Activated CD4-positive, alpha-beta memory T cell treated with anti-CD3 and anti-CD28 coated beads, Interleukin-2, amount 10 ng/mL, durations not matched to agents 7 days and 5 days (primary cell): ENCODE measurements at regions not wholly inside any gene's neighbourhood (a gene's known extent, or its start where the extent isn't known, plus 50 kb on each side); places are given as distances from the start of the nearest gene placed in this dataset.

Experiments
- CTCF ChIA-PET: fragments of 350-600 bp; sonication (Branson Sonifier 250); formaldehyde crosslinking; loops from one replicate; lab custom pipeline; 2021; ENCODE audit warnings: antibody characterized with exemption, inconsistent platforms; lab: Charles Lee
- POLR2A ChIA-PET: fragments of 350-600 bp; sonication (Branson Sonifier 250); formaldehyde crosslinking; loops from one replicate; lab custom pipeline; 2021; ENCODE audit warnings: antibody characterized with exemption; lab: Charles Lee
- DNase-seq: peaks from one replicate; pipeline ENCODE4 v3.0.0-alpha.2; 2020
- H3K27ac Mint-ChIP-seq: one replicate; pipeline ENCODE4 v1.8.0; 2021; ENCODE audit warnings: mild to moderate bottlenecking, mixed read lengths
- H3K27me3 Mint-ChIP-seq: one replicate; pipeline ENCODE4 v1.8.0; 2021; ENCODE audit warnings: mixed read lengths
- H3K36me3 Mint-ChIP-seq: one replicate; pipeline ENCODE4 v1.8.0; 2021; ENCODE audit warnings: low read depth, mixed read lengths
- H3K4me1 Mint-ChIP-seq: one replicate; pipeline ENCODE4 v1.8.0; 2021; ENCODE audit warnings: mixed read lengths
- H3K4me3 Mint-ChIP-seq: one replicate; pipeline ENCODE4 v1.8.0; 2021; ENCODE audit warnings: mild to moderate bottlenecking, mixed read lengths
- H3K9me3 Mint-ChIP-seq: one replicate; pipeline ENCODE4 v1.8.0; 2021; ENCODE audit warnings: mixed read lengths

DNA sequence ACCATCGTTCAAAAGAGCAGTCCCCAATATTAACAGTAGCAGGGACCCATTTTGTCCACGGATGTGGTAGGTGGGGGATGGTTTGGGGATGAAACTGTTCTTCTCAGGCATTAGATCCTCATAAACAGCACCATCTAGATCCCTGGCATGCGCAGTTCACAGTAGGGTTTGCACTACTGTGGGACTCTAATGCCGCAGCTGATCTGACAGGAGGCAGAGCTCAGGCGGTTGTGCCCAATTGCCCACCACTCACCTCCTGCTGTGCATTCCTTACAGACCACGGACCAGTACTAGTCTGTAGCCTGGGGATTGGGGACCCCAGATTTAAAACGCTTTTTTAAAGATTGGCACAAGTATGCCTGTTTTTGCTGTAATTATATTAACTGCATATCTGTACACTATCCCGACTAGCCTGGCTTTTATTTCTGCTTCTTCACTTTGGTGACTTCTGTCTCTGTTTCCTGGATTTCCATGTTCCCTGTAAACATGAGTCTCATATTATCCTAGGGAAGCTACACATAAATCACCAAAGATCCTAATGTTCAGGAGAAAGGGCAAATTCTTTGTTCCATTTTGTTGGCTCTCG is 163.3 kb upstream of the AKR1E2 start:
- Mint-ChIP-seq H3K27me3 (peaks cover 4% of the 10 kb centered on the region), H3K4me1 (peaks cover 7% of the 10 kb centered on the region), H3K4me3 (no peak overlapping the region), H3K36me3 (no peaks in the 10 kb centered on the region), H3K9me3 (no peaks in the 10 kb centered on the region), H3K27ac (no peak overlapping the region)
- CTCF ChIA-PET = interaction anchor here (1.2 kb wide), 1 partner anchor 42 kb away, joined by 5 read pairs; no protein-coding TSS in a partner anchor
- POLR2A ChIA-PET = no interaction called here
- no peak for DNase-seq

DNA sequence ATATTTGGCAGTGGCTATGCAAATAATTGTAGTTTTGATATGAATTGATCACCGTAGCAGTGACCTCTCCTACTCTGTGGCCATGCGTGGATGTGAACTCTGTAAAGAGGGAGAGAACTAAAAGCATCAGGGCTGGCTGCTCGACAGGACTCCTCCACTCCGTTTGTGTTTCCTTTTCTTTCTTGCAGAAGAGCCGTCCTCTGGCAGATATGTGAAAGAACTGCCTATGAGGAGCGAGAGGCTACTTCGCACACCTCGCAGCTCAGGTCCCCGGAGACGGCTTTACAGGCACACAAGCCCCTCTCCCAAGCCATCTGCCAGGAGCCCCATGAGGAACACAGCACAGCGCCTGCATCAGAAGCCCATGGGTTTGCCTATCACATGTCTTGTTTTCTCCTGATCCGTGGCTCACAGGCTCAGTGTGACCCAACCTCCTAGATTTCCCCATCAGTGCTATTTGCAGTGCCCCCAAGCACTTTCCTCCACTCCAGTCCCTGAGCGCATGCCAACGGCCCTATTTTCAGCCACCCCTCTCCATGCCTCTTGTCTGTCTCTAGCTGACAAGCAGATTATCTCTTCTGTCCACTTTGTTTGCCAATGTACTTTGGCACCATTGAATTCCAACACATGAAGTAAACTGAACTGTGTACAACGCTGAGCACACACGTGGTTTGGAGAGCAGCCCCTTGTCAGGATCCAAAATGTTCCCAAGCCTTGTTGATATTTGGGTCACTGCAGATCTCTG is 164.3 kb upstream of the AKR1E2 start:
- Mint-ChIP-seq H3K9me3 (no peaks in the 10 kb centered on the region), H3K36me3 (no peaks in the 10 kb centered on the region), H3K4me3 (no peak overlapping the region), H3K27ac (no peak overlapping the region), H3K27me3 (peaks cover 7% of the 10 kb centered on the region), H3K4me1 (peaks cover 8% of the 10 kb centered on the region)
- ChIA-PET POLR2A (no interaction called here), CTCF (interaction anchor here (0.6 kb wide), 1 partner anchor 53 kb away, joined by 3 read pairs; no protein-coding TSS in a partner anchor)
- DNase-seq = no peak

DNA sequence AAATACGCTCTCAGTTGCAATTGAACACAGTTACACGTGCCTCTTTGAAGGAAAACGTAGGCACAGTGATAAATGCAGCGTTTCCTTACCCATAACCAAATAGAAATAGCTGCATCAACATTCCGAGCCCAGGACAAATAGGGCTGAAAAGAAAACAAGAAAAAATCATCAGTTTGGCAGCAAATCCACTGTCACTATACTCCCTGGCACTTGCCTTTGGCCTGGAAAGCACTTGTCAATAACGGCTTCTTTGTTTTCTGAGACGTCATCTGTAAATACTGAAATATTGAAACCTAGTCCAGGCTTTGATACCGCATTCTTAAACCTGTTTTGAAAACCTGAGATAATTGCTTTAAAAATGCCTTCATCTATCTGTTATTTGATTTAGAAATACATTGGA is 167.2 kb upstream of the AKR1E2 start:
- Mint-ChIP-seq H3K27ac (no peak overlapping the region), H3K4me3 (no peak overlapping the region), H3K9me3 (no peaks in the 10 kb centered on the region), H3K36me3 (no peaks in the 10 kb centered on the region), H3K27me3 (peaks cover 7% of the 10 kb centered on the region), H3K4me1 (peaks cover 11% of the 10 kb centered on the region)
- DNase-seq = no peak
- POLR2A ChIA-PET = no interaction called here
- CTCF ChIA-PET = no interaction called here

DNA sequence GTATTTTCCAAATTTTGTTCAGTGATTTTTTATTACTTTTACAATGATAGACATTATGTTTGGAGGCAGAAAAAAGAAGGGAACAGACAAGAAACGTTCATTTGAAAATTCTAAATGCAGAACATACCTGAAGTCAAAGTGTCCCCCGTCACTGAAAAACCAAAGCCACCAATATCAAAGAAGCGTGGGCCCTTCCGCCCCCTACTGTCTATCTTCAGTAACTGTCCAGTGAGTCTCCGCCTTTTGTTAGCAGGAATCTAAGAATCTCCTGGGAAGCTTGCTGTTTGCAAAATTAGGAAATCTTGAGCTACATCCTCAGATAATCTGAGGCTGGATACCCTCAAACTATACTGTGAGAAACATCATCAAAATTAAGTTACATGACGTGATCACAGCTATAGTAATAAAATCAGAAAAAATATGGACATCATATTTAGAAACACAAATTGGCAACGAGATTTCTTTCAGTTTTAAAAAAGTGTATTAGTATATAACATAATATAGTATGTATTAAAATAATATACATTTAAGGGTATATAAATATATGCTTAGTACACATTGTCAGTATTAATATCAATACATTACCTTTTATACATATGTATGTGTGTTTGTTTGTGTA is 169.3 kb upstream of the AKR1E2 start:
- H3K9me3 Mint-ChIP-seq = no peaks in the 10 kb centered on the region
- H3K36me3 Mint-ChIP-seq = no peaks in the 10 kb centered on the region
- peaks cover 7% of the 10 kb centered on the region for H3K27me3 Mint-ChIP-seq
- H3K27ac Mint-ChIP-seq = no peak overlapping the region
- ChIA-PET CTCF (interaction anchor here (0.7 to 1.2 kb wide), 5 partner anchors 48 to 1416 kb away, joined by 3 to 4 read pairs (median 3); no protein-coding TSS in a partner anchor), POLR2A (interaction anchor here (1.0 kb wide), 1 partner anchor 872 kb away, joined by 3 read pairs; no protein-coding TSS in a partner anchor)
- peak; percentile 58 for DNase-seq
- H3K4me1 Mint-ChIP-seq = peaks cover 14% of the 10 kb centered on the region
- no peak overlapping the region for H3K4me3 Mint-ChIP-seq

DNA sequence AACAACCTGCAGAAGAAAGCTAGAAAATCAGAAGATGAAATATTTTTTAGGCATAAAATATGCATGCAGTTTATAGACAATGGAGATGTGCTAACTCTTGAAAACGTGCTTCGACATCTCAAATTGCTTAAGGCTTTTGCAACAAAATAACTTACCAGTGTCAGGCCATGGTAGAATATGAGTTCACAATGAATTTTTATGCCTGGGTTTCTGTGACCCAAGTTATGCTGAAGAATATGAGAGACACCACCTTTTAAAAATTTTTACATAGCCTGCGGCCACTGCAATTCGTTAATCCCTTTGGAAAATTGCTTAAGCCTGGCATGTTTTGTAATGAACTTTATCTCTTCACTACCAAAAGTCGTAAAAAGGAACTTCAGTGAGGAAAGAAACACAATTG is 170.1 kb upstream of the AKR1E2 start:
- H3K27ac Mint-ChIP-seq = no peak overlapping the region
- H3K4me3 Mint-ChIP-seq = no peak overlapping the region
- DNase-seq = no peak
- no peaks in the 10 kb centered on the region for H3K9me3 Mint-ChIP-seq
- POLR2A ChIA-PET = interaction anchor here (4.0 kb wide), 1 partner anchor 871 kb away, joined by 17 read pairs; the partner anchor contains the start of gene KLF6
- H3K4me1 Mint-ChIP-seq = peaks cover 22% of the 10 kb centered on the region
- peaks cover 7% of the 10 kb centered on the region for H3K27me3 Mint-ChIP-seq
- H3K36me3 Mint-ChIP-seq = no peaks in the 10 kb centered on the region
- CTCF ChIA-PET = interaction anchor here (1.4 to 1.7 kb wide), 2 partner anchors 874 to 1458 kb away, joined by 4 to 5 read pairs; no protein-coding TSS in a partner anchor

DNA sequence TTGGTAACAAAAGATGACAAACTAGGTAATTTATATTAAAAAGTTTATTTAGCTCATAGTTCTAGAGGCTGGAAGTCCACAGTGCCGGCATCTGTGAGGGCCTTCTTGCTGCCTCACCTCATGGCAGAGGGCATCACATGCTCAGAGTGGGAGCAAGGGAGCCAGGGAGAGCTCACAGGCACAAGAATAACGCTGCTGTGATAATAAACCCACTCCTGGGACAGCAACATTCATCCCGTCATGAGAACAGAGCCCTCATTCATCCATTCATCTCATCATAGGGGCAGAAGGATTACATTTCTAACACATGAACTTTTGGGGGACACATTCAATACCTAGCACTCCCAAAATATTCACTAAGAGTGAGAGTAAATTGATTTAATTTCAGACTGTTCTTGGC is 170.6 kb upstream of the AKR1E2 start:
- Mint-ChIP-seq H3K9me3 (no peaks in the 10 kb centered on the region), H3K4me3 (no peak overlapping the region), H3K4me1 (peaks cover 23% of the 10 kb centered on the region), H3K36me3 (no peaks in the 10 kb centered on the region), H3K27ac (no peak overlapping the region), H3K27me3 (peaks cover 4% of the 10 kb centered on the region)
- DNase-seq = no peak
- ChIA-PET POLR2A (interaction anchor here (4.0 kb wide), 1 partner anchor 870 kb away, joined by 17 read pairs; the partner anchor contains the start of gene KLF6), CTCF (interaction anchor here (1.4 to 1.7 kb wide), 2 partner anchors 874 to 1458 kb away, joined by 4 to 5 read pairs; no protein-coding TSS in a partner anchor)

DNA sequence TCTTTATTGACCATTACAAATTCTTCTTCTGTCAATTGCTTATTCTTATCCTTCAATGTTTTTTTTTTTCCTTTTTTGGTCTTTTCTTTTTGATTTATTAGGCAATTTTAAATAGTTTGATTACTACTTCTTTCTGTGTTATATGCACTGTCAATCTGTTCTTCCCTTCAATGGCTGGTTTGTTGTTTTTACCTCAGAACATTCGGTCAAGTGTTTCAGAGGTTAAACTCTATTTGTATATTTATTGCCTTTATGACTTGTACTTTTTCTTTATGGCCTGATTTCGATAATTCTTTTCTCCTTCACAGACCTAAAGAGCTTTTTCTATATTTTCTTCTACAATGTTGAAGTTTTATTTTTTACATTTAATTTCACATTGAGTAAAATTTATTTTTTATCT is 171.5 kb upstream of the AKR1E2 start:
- Mint-ChIP-seq H3K36me3 (no peaks in the 10 kb centered on the region), H3K27ac (no peak overlapping the region), H3K4me1 (peaks cover 29% of the 10 kb centered on the region), H3K27me3 (peaks cover 4% of the 10 kb centered on the region), H3K4me3 (no peak overlapping the region), H3K9me3 (no peaks in the 10 kb centered on the region)
- POLR2A ChIA-PET = interaction anchor here (4.0 kb wide), 1 partner anchor 869 kb away, joined by 17 read pairs; the partner anchor contains the start of gene KLF6
- CTCF ChIA-PET = interaction anchor here (1.4 to 1.7 kb wide), 2 partner anchors 873 to 1457 kb away, joined by 4 to 5 read pairs; no protein-coding TSS in a partner anchor
- no peak for DNase-seq

DNA sequence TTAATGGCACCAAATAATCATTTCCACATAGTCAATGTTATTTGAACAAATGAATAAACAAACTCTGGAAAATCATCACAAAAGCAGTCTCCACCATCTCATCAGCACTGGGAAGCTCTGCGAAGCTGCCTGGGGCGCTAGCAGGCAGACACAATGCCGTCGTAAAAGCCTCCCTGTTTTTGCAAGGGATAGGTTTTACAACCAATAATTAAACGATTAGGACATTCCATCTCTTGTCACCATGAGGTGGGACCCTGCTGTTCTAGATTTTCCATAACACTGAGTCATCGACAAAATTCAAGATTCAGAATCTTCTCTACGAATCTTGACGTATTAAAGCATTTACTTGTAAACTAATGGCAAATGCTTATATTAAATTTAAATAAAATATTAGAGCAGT is 172.8 kb upstream of the AKR1E2 start:
- POLR2A ChIA-PET = interaction anchor here (0.6 to 4.0 kb wide), 2 partner anchors 849 to 868 kb away, joined by 3 to 17 read pairs; partner anchors contain the start of gene KLF6
- Mint-ChIP-seq H3K9me3 (no peaks in the 10 kb centered on the region), H3K27me3 (peaks cover 4% of the 10 kb centered on the region), H3K4me1 (peaks cover 29% of the 10 kb centered on the region), H3K36me3 (peaks cover 3% of the 10 kb centered on the region), H3K27ac (no peak overlapping the region), H3K4me3 (no peak overlapping the region)
- DNase-seq = no peak
- CTCF ChIA-PET = interaction anchor here (0.6 to 1.5 kb wide), 2 partner anchors 101 to 1455 kb away, joined by 3 to 4 read pairs; no protein-coding TSS in a partner anchor

DNA sequence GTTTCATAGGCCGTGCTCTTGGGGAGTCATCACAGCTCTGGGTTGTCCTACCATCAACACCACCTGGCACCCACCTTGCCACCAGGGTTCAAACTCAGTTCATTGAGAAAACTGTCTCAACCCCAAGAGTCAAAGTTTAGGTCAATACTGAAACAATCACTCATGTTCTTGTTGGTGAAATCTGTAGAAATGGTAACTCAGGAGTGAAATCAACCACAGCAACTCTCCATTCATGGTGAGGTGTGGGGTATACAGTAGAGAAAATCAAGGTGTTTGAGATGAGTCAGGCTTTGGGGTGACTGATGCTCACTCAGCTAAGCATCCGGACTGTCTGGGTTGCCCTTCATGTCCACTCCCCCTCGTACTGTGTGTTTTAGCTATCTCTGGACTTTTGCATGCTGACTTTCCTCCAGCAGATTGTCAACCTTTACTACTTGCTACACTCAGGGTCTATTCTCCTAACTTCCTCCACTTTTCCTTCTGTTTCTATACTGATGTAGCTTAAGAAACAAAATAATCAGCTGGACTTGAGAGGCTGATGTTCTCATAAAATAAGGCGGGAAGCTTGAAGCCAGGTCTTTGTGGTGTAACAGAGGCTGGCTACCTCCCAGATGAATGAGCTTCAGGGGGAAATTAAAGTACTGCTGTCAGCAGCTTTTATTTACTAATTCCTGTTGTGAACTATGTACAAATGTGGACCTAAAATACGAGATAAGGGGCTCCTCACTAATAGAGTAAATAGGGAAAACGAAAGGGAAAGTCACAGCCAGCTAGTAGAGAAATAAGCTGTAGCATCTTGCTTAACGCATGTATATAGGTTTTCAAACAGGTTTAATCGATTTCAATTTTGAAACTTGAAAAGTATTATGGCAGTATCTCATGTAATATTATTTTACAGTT is 173.6 kb upstream of the AKR1E2 start:
- H3K27me3 Mint-ChIP-seq = peaks cover 4% of the 10 kb centered on the region
- H3K27ac Mint-ChIP-seq = peak overlapping the region; percentile 41
- ChIA-PET CTCF (interaction anchor here (0.9 to 1.5 kb wide), 2 partner anchors 1413 to 1454 kb away, joined by 3 to 4 read pairs; no protein-coding TSS in a partner anchor), POLR2A (interaction anchor here (0.8 to 4.0 kb wide), 2 partner anchors 842 to 867 kb away, joined by 4 to 17 read pairs; partner anchors contain the start of gene KLF6)
- no peaks in the 10 kb centered on the region for H3K9me3 Mint-ChIP-seq
- H3K36me3 Mint-ChIP-seq = peaks cover 3% of the 10 kb centered on the region
- H3K4me3 Mint-ChIP-seq = no peak overlapping the region
- peaks cover 32% of the 10 kb centered on the region for H3K4me1 Mint-ChIP-seq
- DNase-seq = no peak

DNA sequence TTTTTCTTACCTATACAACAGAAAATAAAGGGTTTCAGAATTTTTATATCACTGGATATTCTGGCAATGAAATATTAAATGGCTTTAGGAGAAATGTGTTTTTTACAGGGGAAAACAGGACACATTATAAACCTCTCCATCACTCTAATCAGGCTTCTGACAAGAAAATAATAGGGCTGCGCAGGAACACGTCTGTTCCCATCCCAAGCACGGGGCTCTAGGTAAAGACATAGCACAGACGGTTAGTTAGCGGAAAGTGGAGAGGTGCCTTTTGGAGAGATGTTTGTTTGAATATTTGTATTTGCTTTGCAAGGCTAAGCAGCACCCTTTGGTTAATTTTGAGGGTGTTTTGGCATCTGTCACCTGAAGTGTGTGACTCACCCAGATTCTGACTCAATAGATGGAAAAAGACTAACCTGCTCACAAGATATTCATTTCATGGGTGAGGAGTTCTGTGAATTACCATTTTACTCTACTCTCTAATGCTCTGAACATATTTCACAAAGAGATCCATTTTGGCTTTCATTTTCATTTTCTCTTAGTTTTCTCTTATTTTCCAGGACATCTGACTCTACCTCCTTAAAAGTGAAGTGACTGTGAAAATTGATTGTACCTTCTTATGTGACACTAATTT is 174.5 kb upstream of the AKR1E2 start:
- Mint-ChIP-seq H3K4me3 (no peak overlapping the region), H3K27ac (peak overlapping the region; percentile 41), H3K4me1 (peaks cover 31% of the 10 kb centered on the region), H3K27me3 (peaks cover 2% of the 10 kb centered on the region), H3K36me3 (peaks cover 3% of the 10 kb centered on the region), H3K9me3 (no peaks in the 10 kb centered on the region)
- ChIA-PET POLR2A (interaction anchor here (4.0 kb wide), 1 partner anchor 866 kb away, joined by 17 read pairs; the partner anchor contains the start of gene KLF6), CTCF (interaction anchor here (0.9 to 1.5 kb wide), 2 partner anchors 1412 to 1454 kb away, joined by 3 to 4 read pairs; no protein-coding TSS in a partner anchor)
- DNase-seq = no peak

DNA sequence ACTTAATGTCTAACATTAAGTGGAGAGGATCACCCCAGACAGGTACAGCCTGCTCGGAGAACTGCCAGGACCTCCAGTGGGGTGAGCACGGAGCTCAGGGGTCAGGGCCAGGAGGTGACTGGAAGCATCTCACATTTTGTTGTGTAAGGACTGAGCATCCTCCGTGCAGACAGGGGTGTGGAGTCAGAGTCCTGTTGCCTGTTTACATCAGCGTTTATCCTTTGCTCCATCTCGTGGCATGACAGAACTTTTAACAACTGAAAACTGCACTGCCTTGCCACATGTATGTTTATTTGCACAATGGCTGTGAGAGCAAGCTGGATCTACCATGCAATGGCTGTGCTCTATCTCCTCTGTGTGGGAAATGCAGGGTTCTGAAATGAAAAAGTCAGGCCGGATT is 175.4 kb upstream of the AKR1E2 start:
- POLR2A ChIA-PET = no interaction called here
- Mint-ChIP-seq H3K9me3 (no peaks in the 10 kb centered on the region), H3K27me3 (peaks cover 2% of the 10 kb centered on the region), H3K4me3 (no peak overlapping the region), H3K36me3 (peaks cover 3% of the 10 kb centered on the region), H3K4me1 (peaks cover 30% of the 10 kb centered on the region), H3K27ac (no peak overlapping the region)
- CTCF ChIA-PET = no interaction called here
- DNase-seq = no peak
